Naive thymus-derived CD4-positive, alpha-beta T cell (primary cell): ENCODE measurements at regions not wholly inside any gene's neighbourhood (a gene's known extent, or its start where the extent isn't known, plus 50 kb on each side); places are given as distances from the start of the nearest gene placed in this dataset.

Source experiments
- ATAC-seq: fragments of 150-1000 bp; cut with Tn5 transposase; 2 replicates; pipeline ENCODE4 v1.10.0; 2021; ENCODE audit warnings: mild to moderate bottlenecking, moderate library complexity
- CTCF ChIA-PET: fragments of 350-600 bp; sonication (Branson Sonifier 250); formaldehyde crosslinking; loops from one replicate; lab custom pipeline; 2021; ENCODE audit warnings: antibody characterized with exemption; lab: Charles Lee
- POLR2A ChIA-PET: fragments of 350-600 bp; sonication (Branson Sonifier 250); formaldehyde crosslinking; loops from one replicate; lab custom pipeline; 2021; ENCODE audit warnings: antibody characterized with exemption, inconsistent platforms; lab: Charles Lee
- DNase-seq, 9 donors: peaks; one replicate each; pipeline versions ENCODE4 v3.0.0 to v3.0.0-alpha.2; 2020 to 2022; ENCODE audit warnings: mixed read lengths in 1 of 9
- H3K27ac ChIP-seq: one replicate; pipeline ENCODE4 v1.7.0; 2013; ENCODE audit warnings: mild to moderate bottlenecking, low read depth, low read length, moderate library complexity
- H3K27me3 ChIP-seq, 2 donors: one replicate each; pipeline ENCODE4 v1.7.0; 2013; ENCODE audit warnings: low read length in 2 of 2, mild to moderate bottlenecking in 2 of 2, moderate library complexity in 2 of 2; ENCODE audit not compliant: control insufficient read depth in 2 of 2, insufficient read depth in 2 of 2
- H3K36me3 ChIP-seq, 3 experiments: 1 replicate in 2 of 3; 2 replicates in 1 of 3; pipeline ENCODE4 v1.7.0; 2013; ENCODE audit warnings: low read length in 3 of 3, mild to moderate bottlenecking in 3 of 3, moderate library complexity in 1 of 3; ENCODE audit not compliant: insufficient read depth in 3 of 3, control insufficient read depth in 2 of 3
- H3K4me1 ChIP-seq, 2 donors: one replicate each; pipeline ENCODE4 v1.7.0; 2013; ENCODE audit warnings: low read length in 2 of 2, mild to moderate bottlenecking in 2 of 2, moderate library complexity in 1 of 2; ENCODE audit not compliant: control insufficient read depth in 2 of 2, insufficient read depth in 2 of 2
- H3K4me3 ChIP-seq: 2 replicates; pipeline ENCODE4 v1.7.0; 2013; ENCODE audit warnings: mild to moderate bottlenecking, low read length
- H3K9me3 ChIP-seq, 3 experiments: 1 replicate in 2 of 3; 2 replicates in 1 of 3; pipeline ENCODE4 v1.7.0; 2013; ENCODE audit warnings: low read length in 3 of 3; ENCODE audit not compliant: control insufficient read depth in 2 of 3
- H3K27ac Mint-ChIP-seq, 9 donors: one replicate each; pipeline ENCODE4 v1.8.0; 2020 to 2022; ENCODE audit warnings: mixed read lengths in 9 of 9, mild to moderate bottlenecking in 8 of 9, moderate library complexity in 5 of 9, inconsistent platforms in 2 of 9
- H3K27me3 Mint-ChIP-seq, 5 donors: one replicate each; pipeline ENCODE4 v1.8.0; 2021 to 2022; ENCODE audit warnings: mixed read lengths in 5 of 5, mild to moderate bottlenecking in 1 of 5
- H3K36me3 Mint-ChIP-seq, 5 donors: one replicate each; pipeline ENCODE4 v1.8.0; 2020 to 2022; ENCODE audit warnings: mixed read lengths in 5 of 5, mild to moderate bottlenecking in 3 of 5, inconsistent platforms in 1 of 5
- H3K4me1 Mint-ChIP-seq, 7 donors: one replicate each; pipeline ENCODE4 v1.8.0; 2020 to 2022; ENCODE audit warnings: mixed read lengths in 7 of 7, mild to moderate bottlenecking in 3 of 7, inconsistent platforms in 1 of 7
- H3K4me3 Mint-ChIP-seq, 10 donors: one replicate each; pipeline ENCODE4 v1.8.0; 2020 to 2022; ENCODE audit warnings: mild to moderate bottlenecking in 10 of 10, mixed read lengths in 10 of 10, moderate library complexity in 6 of 10, inconsistent platforms in 2 of 10
- H3K9me3 Mint-ChIP-seq, 11 donors: one replicate each; pipeline ENCODE4 v1.8.0; 2020 to 2022; ENCODE audit warnings: mixed read lengths in 11 of 11, mild to moderate bottlenecking in 4 of 11, inconsistent platforms in 1 of 11, moderate library complexity in 1 of 11
- intact Hi-C, 2 donors: fragments of 100-400 bp; cut with micrococcal nuclease; formaldehyde crosslinking; loops; one replicate each; pipeline ENCODE4 v1.15.1; 2023

DNA sequence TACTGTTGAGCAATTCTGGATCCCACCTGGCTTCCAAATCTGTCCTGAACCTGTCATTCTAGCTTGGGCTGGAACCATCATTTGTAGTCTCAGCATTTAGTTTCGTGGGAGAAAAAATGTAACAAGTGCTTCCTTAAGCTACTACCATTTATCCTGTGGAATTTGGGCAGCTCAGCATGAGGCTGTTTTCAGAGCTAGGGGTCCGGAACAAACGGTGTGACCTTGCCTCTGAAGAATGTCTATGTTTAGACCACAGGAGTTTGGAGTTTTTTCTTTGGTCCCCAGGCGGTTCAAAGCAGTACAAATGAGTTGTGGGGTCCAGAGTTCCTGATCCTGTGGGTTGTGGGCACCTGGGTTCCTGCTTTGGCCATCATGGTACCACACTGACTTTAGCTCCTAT lies 59.1 kb upstream of the TMEM178A start:
- no peak overlapping the region for H3K27ac ChIP-seq
- H3K4me1 ChIP-seq, result no peaks in the 10 kb centered on the region
- Mint-ChIP-seq H3K27ac (no peak overlapping the region), H3K4me3 (no peak overlapping the region), H3K27me3 (peaks cover 0 to 23% (median 5%) of the 10 kb centered on the region in 5 donors), H3K36me3 (no peaks in the 10 kb centered on the region), H3K9me3 (no peaks in the 10 kb centered on the region), H3K4me1 (no peaks in the 10 kb centered on the region)
- H3K4me3 ChIP-seq, result no peak overlapping the region
- H3K9me3 ChIP-seq, result no peaks in the 10 kb centered on the region
- no peaks in the 10 kb centered on the region for H3K27me3 ChIP-seq
- ChIA-PET CTCF (no interaction called here), POLR2A (no interaction called here)
- intact Hi-C loops, result no loop called here
- H3K36me3 ChIP-seq, result no peaks in the 10 kb centered on the region
- ATAC-seq (no peak), DNase-seq (no peak)

DNA sequence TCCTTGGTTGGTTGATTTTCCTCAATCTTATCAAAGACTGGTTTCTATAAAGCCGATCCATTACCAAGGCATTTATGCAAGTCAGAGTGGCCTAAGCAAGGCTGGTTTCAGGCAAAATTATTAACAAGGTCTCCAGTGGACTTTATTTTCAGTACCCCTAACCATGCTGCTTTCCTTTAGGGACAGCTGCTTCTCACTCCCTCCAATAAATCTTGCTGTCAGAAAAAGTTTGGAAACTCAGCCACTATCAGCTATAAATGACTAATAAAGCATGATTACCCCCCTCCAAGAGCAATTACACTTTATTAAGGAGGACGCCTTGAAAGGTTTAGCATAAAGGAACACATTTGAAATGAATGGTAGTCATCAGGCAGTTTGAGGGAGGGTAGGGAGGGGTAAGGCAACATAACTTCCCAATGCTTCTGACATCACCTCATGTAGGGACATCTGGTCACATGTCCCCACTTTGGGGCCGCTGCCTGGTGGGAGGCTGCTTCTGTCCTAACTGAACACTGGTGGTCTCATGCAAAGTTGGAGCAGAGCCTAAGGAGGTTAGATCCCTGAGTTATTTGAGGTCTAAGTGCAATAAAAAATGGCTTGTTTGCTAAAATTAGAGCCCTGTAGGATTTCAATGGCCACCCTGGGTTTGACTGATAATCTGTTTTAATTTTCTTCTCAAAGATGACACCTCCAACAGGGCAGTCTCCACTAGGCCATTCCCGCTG lies 58.0 kb upstream of the TMEM178A start:
- no peak overlapping the region for H3K4me3 Mint-ChIP-seq
- no peak for ATAC-seq
- intact Hi-C loops, result no loop called here

DNA sequence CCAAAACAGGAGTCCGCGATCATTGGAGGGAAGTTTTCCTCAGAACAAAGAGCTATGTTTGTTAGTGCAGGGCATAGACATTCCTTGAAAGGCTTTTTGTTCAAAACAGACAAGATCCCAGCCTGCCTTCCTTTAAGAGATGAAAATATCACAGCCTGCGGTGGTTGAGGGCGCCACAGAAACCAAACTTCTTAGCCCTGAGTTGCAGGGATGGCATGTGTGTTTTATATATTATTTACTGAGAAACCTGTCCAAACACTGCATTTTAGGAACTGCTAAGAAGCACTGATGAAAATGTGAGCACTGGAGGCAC lies 57.5 kb upstream of the TMEM178A start:
- Histone ChIP-seq H3K27me3 (no peaks in the 10 kb centered on the region), H3K27ac (no peak overlapping the region), H3K36me3 (no peaks in the 10 kb centered on the region), H3K4me3 (no peak overlapping the region), H3K4me1 (no peaks in the 10 kb centered on the region), H3K9me3 (no peaks in the 10 kb centered on the region)
- H3K9me3 Mint-ChIP-seq, result no peaks in the 10 kb centered on the region
- no peak overlapping the region for H3K4me3 Mint-ChIP-seq
- no peaks in the 10 kb centered on the region for H3K4me1 Mint-ChIP-seq
- ChIA-PET CTCF (no interaction called here), POLR2A (no interaction called here)
- no peaks in the 10 kb centered on the region for H3K36me3 Mint-ChIP-seq
- DNase-seq (no peak), ATAC-seq (no peak)
- intact Hi-C loops, result no loop called here
- peaks cover 0 to 22% (median 5%) of the 10 kb centered on the region in 5 donors for H3K27me3 Mint-ChIP-seq
- H3K27ac Mint-ChIP-seq, result no peak overlapping the region

More for the DNA sequence above, 58.0 kb upstream of the TMEM178A start:
- Histone ChIP-seq H3K9me3 (no peaks in the 10 kb centered on the region), H3K36me3 (no peaks in the 10 kb centered on the region), H3K4me3 (no peak overlapping the region), H3K27me3 (no peaks in the 10 kb centered on the region), H3K4me1 (no peaks in the 10 kb centered on the region), H3K27ac (no peak overlapping the region)
- no peaks in the 10 kb centered on the region for H3K4me1 Mint-ChIP-seq
- peaks cover 0 to 26% (median 5%) of the 10 kb centered on the region in 5 donors for H3K27me3 Mint-ChIP-seq
- ChIA-PET POLR2A (interaction anchor here (0.7 kb wide), 1 partner anchor 12 kb away, joined by 3 read pairs; no protein-coding TSS in a partner anchor), CTCF (no interaction called here)
- no peaks in the 10 kb centered on the region for H3K36me3 Mint-ChIP-seq
- H3K27ac Mint-ChIP-seq, result no peak overlapping the region
- DNase-seq, result no peak
- H3K9me3 Mint-ChIP-seq, result no peaks in the 10 kb centered on the region

DNA sequence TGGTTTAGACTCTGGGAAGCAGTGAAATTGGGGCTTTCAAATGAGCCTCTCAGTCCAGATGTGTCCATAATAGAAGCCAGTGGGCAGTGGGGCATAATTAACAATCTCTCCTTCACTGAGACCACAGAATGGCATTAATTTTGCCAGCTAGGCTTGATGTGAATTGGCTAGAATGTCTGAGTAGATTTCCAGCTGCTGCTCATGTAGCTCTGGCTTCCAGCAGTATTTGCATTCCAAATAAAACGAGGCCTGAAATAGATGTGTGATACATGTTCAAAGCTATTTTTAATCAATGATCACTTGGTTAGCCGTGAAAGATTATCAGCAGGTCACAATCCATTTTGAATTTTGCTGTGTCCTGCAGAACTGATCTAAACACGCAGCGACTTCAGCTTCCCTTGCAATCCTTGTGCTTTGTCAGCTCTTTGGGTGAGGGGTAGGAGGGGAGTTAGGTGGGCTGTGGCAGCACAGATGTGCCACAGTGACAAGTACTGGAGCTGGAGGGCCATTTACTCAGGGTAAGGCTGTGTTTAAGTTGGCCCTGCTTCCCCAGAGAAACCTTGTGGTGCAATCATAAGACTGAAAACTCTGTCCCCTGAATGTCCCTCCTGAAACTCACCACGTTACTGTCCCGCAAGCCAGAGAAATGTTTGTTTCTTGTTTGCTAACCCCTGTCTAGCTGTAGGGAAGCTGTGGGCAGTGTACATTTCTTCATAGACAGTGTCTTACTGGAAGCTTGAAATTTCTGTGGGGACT lies 56.9 kb upstream of the TMEM178A start:
- Histone ChIP-seq H3K36me3 (no peaks in the 10 kb centered on the region), H3K4me3 (no peak overlapping the region), H3K27ac (no peak overlapping the region), H3K27me3 (no peaks in the 10 kb centered on the region), H3K9me3 (no peaks in the 10 kb centered on the region), H3K4me1 (no peaks in the 10 kb centered on the region)
- intact Hi-C loops, result no loop called here
- CTCF ChIA-PET, result no interaction called here
- POLR2A ChIA-PET, result no interaction called here
- H3K4me3 Mint-ChIP-seq, result no peak overlapping the region
- H3K27ac Mint-ChIP-seq, result no peak overlapping the region
- ATAC-seq, result no peak
- H3K9me3 Mint-ChIP-seq, result no peaks in the 10 kb centered on the region
- DNase-seq, result no peak
- H3K27me3 Mint-ChIP-seq, result peaks cover 0 to 21% (median 7%) of the 10 kb centered on the region in 5 donors
- H3K36me3 Mint-ChIP-seq, result no peaks in the 10 kb centered on the region
- H3K4me1 Mint-ChIP-seq, result no peaks in the 10 kb centered on the region

DNA sequence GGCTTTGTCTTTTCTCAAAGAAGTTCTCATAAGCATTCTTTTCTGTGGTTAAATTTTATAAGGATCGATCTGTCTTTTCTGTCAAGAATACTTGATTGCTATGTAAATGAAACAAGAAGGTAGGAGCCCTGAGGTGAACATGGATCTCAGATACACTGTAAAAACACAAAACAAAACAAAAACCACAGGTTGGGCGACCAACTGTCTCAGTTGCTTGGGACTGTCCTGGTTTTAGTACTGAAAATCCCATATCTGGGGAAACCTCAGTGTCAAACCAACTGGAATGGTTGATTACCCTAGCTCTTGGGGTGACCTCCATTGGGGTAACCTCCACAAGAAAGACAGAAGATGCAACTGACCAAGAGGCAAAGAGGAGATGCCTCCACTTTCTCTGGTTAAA lies 55.8 kb upstream of the TMEM178A start:
- Histone ChIP-seq H3K27ac (no peak overlapping the region), H3K4me3 (no peak overlapping the region), H3K27me3 (no peaks in the 10 kb centered on the region), H3K4me1 (no peaks in the 10 kb centered on the region), H3K36me3 (no peaks in the 10 kb centered on the region), H3K9me3 (no peaks in the 10 kb centered on the region)
- H3K4me3 Mint-ChIP-seq, result no peak overlapping the region
- intact Hi-C loops, result no loop called here
- no peak overlapping the region for H3K27ac Mint-ChIP-seq
- ChIA-PET CTCF (no interaction called here), POLR2A (no interaction called here)
- no peaks in the 10 kb centered on the region for H3K36me3 Mint-ChIP-seq
- DNase-seq (no peak), ATAC-seq (no peak)
- H3K27me3 Mint-ChIP-seq, result peaks cover 0 to 16% (median 11%) of the 10 kb centered on the region in 5 donors
- H3K4me1 Mint-ChIP-seq, result no peaks in the 10 kb centered on the region
- peaks cover 0 to 1% (median 0%) of the 10 kb centered on the region in 11 donors for H3K9me3 Mint-ChIP-seq

DNA sequence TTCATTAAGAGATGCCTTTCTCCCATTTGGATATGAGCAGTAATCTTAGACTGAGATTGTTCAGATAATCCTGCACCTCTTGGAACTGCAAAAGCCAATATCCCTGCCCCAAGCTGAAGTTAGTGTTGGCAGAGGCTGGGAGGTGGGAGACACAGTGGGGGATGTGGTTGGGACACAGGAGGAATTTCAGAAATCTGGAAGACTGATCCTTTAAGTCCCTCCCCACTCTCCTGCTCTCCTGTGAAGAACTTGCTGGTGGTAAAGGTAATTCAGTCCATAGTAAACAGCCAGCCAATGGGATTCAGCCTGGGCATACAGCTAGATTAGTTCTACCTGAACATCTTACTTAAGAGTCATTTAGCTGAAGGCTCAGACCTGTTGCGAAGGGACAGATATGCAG lies 50.0 kb upstream of the TMEM178A start:
- no peaks in the 10 kb centered on the region for H3K36me3 Mint-ChIP-seq
- H3K4me1 Mint-ChIP-seq, result peaks cover 0 to 6% (median 5%) of the 10 kb centered on the region in 7 donors
- no peak overlapping the region for H3K27ac Mint-ChIP-seq
- ATAC-seq (no peak), DNase-seq (no peak)
- H3K27me3 Mint-ChIP-seq, result peaks cover 0 to 40% (median 34%) of the 10 kb centered on the region in 5 donors
- Histone ChIP-seq H3K4me1 (no peaks in the 10 kb centered on the region), H3K9me3 (no peaks in the 10 kb centered on the region), H3K4me3 (no peak overlapping the region), H3K36me3 (no peaks in the 10 kb centered on the region), H3K27ac (no peak overlapping the region), H3K27me3 (no peaks in the 10 kb centered on the region)
- ChIA-PET POLR2A (no interaction called here), CTCF (no interaction called here)
- intact Hi-C loops, result no loop called here
- no peak overlapping the region for H3K4me3 Mint-ChIP-seq
- H3K9me3 Mint-ChIP-seq, result peaks cover 0 to 1% (median 0%) of the 10 kb centered on the region in 11 donors
